ENCODE measurements at regions not wholly inside any gene's neighbourhood (a gene's known extent, or its start where the extent isn't known, plus 50 kb on each side); places are given as distances from the start of the nearest gene placed in this dataset.

- TF ChIP-seq POLR2A (IDR thresholded peaks at IDR 0.05) (no peak), POLR2AphosphoS5 (IDR thresholded peaks at IDR 0.05; ENCODE audit: insufficient read depth in 1 of 2, low read depth in 1 of 2) (no peak), CTCF (IDR thresholded peaks at IDR 0.05) (no peak)
Observed at GRCh38 chr12:75786070-75786469, 245.5 kb downstream of the PHLDA1 start.

Measured in vagina (tissue), 2 donors.